Adrenal gland (tissue), 5 donors: ENCODE measurements at regions not wholly inside any gene's neighbourhood (a gene's known extent, or its start where the extent isn't known, plus 50 kb on each side); places are given as distances from the start of the nearest gene placed in this dataset.

Experiments
- CTCF ChIP-seq, 6 experiments: fragments of 450-650 bp in 4 of 6; fragments of 200-600 bp in 2 of 6; sonication (generic) in 1 of 6; IDR thresholded peaks; 1 replicate in 5 of 6; 2 replicates in 1 of 6; pipeline versions ENCODE4 v1.5.1 to v1.8.0; 2016 to 2021; ENCODE audit warnings: antibody characterized with exemption in 6 of 6, mild to moderate bottlenecking in 2 of 6, moderate library complexity in 1 of 6
- POLR2A ChIP-seq, 2 donors: fragments of 450-650 bp; IDR thresholded peaks; one replicate each; pipeline ENCODE4 v1.6.1; 2017; ENCODE audit warnings: antibody characterized with exemption in 2 of 2, mild to moderate bottlenecking in 2 of 2, moderate library complexity in 1 of 2
- donor health status: DM: no; HTN: no; CAD: no.

- TF ChIP-seq CTCF (IDR thresholded peaks at IDR 0.05) (no peak), POLR2A (IDR thresholded peaks at IDR 0.05) (no peak)
Observed at GRCh38 chr21:26743524-26743923, 101.7 kb downstream of the ADAMTS1 start.
